H9 (cell line): ENCODE measurements at regions not wholly inside any gene's neighbourhood (a gene's known extent, or its start where the extent isn't known, plus 50 kb on each side); places are given as distances from the start of the nearest gene placed in this dataset.

Source experiments
- DNase-seq: peaks from one replicate; pipeline ENCODE4 v3.0.0-alpha.2; 2017
- H2AFZ ChIP-seq: one replicate; pipeline ENCODE4 v1.6.1; 2013; ENCODE audit warnings: mild to moderate bottlenecking, low read length, control low read depth, moderate library complexity
- H2AK5ac ChIP-seq: 2 replicates; pipeline ENCODE4 v1.6.1; 2013; ENCODE audit warnings: low read length, control low read depth, mixed read lengths; ENCODE audit not compliant: insufficient read length
- H2BK120ac ChIP-seq: one replicate; pipeline ENCODE4 v1.6.1; 2013; ENCODE audit warnings: low read depth, mild to moderate bottlenecking, low read length, control low read depth, inconsistent platforms; ENCODE audit not compliant: poor library complexity, severe bottlenecking
- H2BK12ac ChIP-seq: 2 replicates; pipeline ENCODE4 v1.6.1; 2013; ENCODE audit warnings: low read length, control low read depth, mixed read lengths, low read depth; ENCODE audit not compliant: insufficient read length
- H2BK15ac ChIP-seq: 2 replicates; pipeline ENCODE4 v1.6.1; 2013; ENCODE audit warnings: low read depth, low read length, control low read depth
- H2BK20ac ChIP-seq: one replicate; pipeline ENCODE4 v1.6.1; 2013; ENCODE audit warnings: low read depth, mild to moderate bottlenecking, low read length, control low read depth, inconsistent platforms; ENCODE audit not compliant: poor library complexity, severe bottlenecking
- H2BK5ac ChIP-seq: 2 replicates; pipeline ENCODE4 v1.6.1; 2013; ENCODE audit warnings: low read length, control low read depth, mixed read lengths; ENCODE audit not compliant: insufficient read length
- H3K14ac ChIP-seq: 2 replicates; pipeline ENCODE4 v1.6.1; 2013; ENCODE audit warnings: low read length, control low read depth; ENCODE audit not compliant: insufficient read depth
- H3K18ac ChIP-seq: 2 replicates; pipeline ENCODE4 v1.6.1; 2013; ENCODE audit warnings: low read depth, mild to moderate bottlenecking, mixed read lengths, low read length, control low read depth; ENCODE audit not compliant: insufficient read length
- H3K23ac ChIP-seq: 2 replicates; pipeline ENCODE4 v1.6.1; 2013; ENCODE audit warnings: low read length, control low read depth, mixed read lengths, low read depth; ENCODE audit not compliant: insufficient read length
- H3K23me2 ChIP-seq: 2 replicates; pipeline ENCODE4 v1.6.1; 2013; ENCODE audit warnings: low read depth, mild to moderate bottlenecking, mixed read lengths, low read length, control low read depth; ENCODE audit not compliant: insufficient read length, poor library complexity, severe bottlenecking
- H3K27ac ChIP-seq: 2 replicates; pipeline ENCODE4 v1.5.1; 2013; ENCODE audit warnings: low read length, control low read depth, mixed read lengths, low read depth; ENCODE audit not compliant: insufficient read length
- H3K27me3 ChIP-seq: 2 replicates; pipeline ENCODE4 v1.6.1; 2013; ENCODE audit warnings: low read length, control low read depth, inconsistent platforms; ENCODE audit not compliant: insufficient read depth
- H3K4ac ChIP-seq: 2 replicates; pipeline ENCODE4 v1.6.1; 2013; ENCODE audit warnings: low read depth, mild to moderate bottlenecking, control low read depth, inconsistent platforms, low read length, moderate library complexity
- H3K4me1 ChIP-seq: 2 replicates; pipeline ENCODE4 v1.6.1; 2013; ENCODE audit warnings: low read length, control low read depth, inconsistent platforms; ENCODE audit not compliant: insufficient read depth
- H3K4me2 ChIP-seq: 2 replicates; pipeline ENCODE4 v1.6.1; 2013; ENCODE audit warnings: low read length, control low read depth, mixed read lengths; ENCODE audit not compliant: insufficient read length, insufficient read depth
- H3K56ac ChIP-seq: 2 replicates; pipeline ENCODE4 v1.6.1; 2013; ENCODE audit warnings: low read depth, mild to moderate bottlenecking, mixed read lengths, low read length, control low read depth; ENCODE audit not compliant: insufficient read length
- H3K79me1 ChIP-seq: 2 replicates; pipeline ENCODE4 v1.6.1; 2013; ENCODE audit warnings: low read depth, mild to moderate bottlenecking, moderate library complexity, low read length, control low read depth, inconsistent platforms; ENCODE audit not compliant: insufficient read depth, poor library complexity, severe bottlenecking
- H3K79me2 ChIP-seq: 2 replicates; pipeline ENCODE4 v1.6.1; 2013; ENCODE audit warnings: low read length, control low read depth, inconsistent platforms; ENCODE audit not compliant: insufficient read depth
- H3K9ac ChIP-seq: 2 replicates; pipeline ENCODE4 v1.6.1; 2013; ENCODE audit warnings: low read length, control low read depth, mixed read lengths; ENCODE audit not compliant: insufficient read length; ENCODE audit errors: extremely low read depth
- H3K9me3 ChIP-seq: one replicate; pipeline ENCODE4 v1.6.1; 2013; ENCODE audit warnings: low read depth, low read length, inconsistent platforms; ENCODE audit not compliant: control insufficient read depth
- H3T11ph ChIP-seq: one replicate; pipeline ENCODE4 v1.6.1; 2013; ENCODE audit warnings: mild to moderate bottlenecking, low read length, control low read depth, inconsistent platforms
- H4K20me1 ChIP-seq: one replicate; pipeline ENCODE4 v1.6.1; 2013; ENCODE audit not compliant: control insufficient read depth, insufficient read length, insufficient read depth
- H4K5ac ChIP-seq: 2 replicates; pipeline ENCODE4 v1.6.1; 2013; ENCODE audit warnings: low read depth, mild to moderate bottlenecking, mixed read lengths, low read length, control low read depth; ENCODE audit not compliant: insufficient read length
- H4K8ac ChIP-seq: replicated peaks from 2 replicates; pipeline ENCODE4 v1.6.1; 2013; ENCODE audit warnings: low read length, control low read depth, mixed read lengths, low read depth; ENCODE audit not compliant: insufficient read length
- H4K91ac ChIP-seq: 2 replicates; pipeline ENCODE4 v1.6.1; 2013; ENCODE audit warnings: low read depth, mild to moderate bottlenecking, moderate library complexity, mixed read lengths, low read length, control low read depth; ENCODE audit not compliant: insufficient read length
- H3K27ac Mint-ChIP-seq, 3 experiments: 2 replicates in 2 of 3; 3 replicates in 1 of 3; pipeline ENCODE4 v1.8.0; 2020 to 2021; ENCODE audit warnings: mixed read lengths in 3 of 3, mild to moderate bottlenecking in 1 of 3, moderate library complexity in 1 of 3
- H3K27me3 Mint-ChIP-seq: 2 replicates; pipeline ENCODE4 v1.8.0; 2021; ENCODE audit warnings: low read depth, mild to moderate bottlenecking, moderate library complexity, mixed read lengths
- H3K36me3 Mint-ChIP-seq, 3 experiments: 2 replicates in 2 of 3; 3 replicates in 1 of 3; pipeline ENCODE4 v1.8.0; 2020 to 2021; ENCODE audit warnings: low read depth in 3 of 3, mixed read lengths in 3 of 3; ENCODE audit not compliant: insufficient read depth in 1 of 3
- H3K4me1 Mint-ChIP-seq, 2 experiments: 2 replicates each; pipeline ENCODE4 v1.8.0; 2020; ENCODE audit warnings: mixed read lengths in 2 of 2
- H3K4me3 Mint-ChIP-seq, 2 experiments: 2 replicates in 1 of 2; 3 replicates in 1 of 2; pipeline ENCODE4 v1.8.0; 2020 to 2021; ENCODE audit warnings: mild to moderate bottlenecking in 2 of 2, mixed read lengths in 2 of 2, moderate library complexity in 1 of 2
- H3K9me3 Mint-ChIP-seq, 2 experiments: 2 replicates in 1 of 2; 3 replicates in 1 of 2; pipeline ENCODE4 v1.8.0; 2020; ENCODE audit warnings: mild to moderate bottlenecking in 2 of 2, mixed read lengths in 2 of 2, moderate library complexity in 1 of 2
- WGBS: extraction: QIAGEN DNeasy Blood & Tissue Kit; methylation state at CpG from one replicate; pipeline ENCODE4 v1.1.7; 2013; ENCODE audit warnings: missing lambda C conversion rate, low lambda C conversion rate, mixed read lengths; ENCODE audit not compliant: insufficient read length; ENCODE audit errors: extremely low coverage; 5-methylcytosine and 5-hydroxymethylcytosine counted together
- TF ChIP-seq, protein P1 (sequence below): fragments of 200-600 bp; sonication (generic); conservative IDR thresholded peaks from 3 replicates; pipeline ENCODE4 v1.8.0; 2021; ENCODE audit warnings: antibody characterized with exemption, mild to moderate bottlenecking

DNA sequence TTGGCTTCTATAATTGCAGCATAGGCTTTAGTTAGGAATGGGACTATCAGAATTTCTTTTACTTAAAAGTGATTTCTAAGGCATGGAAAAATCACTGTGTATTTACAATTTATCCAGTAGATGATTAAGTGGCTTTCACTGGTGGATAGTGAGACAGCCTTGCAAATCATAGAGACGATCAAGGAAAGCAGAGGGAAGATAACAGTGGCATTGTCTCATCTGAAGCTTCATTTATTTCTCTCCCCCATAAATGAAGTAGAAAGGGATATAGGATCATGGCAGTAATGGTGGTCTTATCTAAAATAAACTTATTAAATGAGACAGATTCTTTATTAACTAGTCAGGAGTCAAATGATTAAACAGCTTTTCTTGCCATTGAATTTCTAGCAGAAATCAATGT lies 224.2 kb upstream of the ANO5 start:
- H2BK120ac ChIP-seq = no peak overlapping the region
- no peaks in the 10 kb centered on the region for H3K79me2 ChIP-seq
- H3K9ac ChIP-seq = no peak overlapping the region
- no peak overlapping the region for H2BK12ac ChIP-seq
- H3K27me3 Mint-ChIP-seq = peaks cover 3% of the 10 kb centered on the region; the same call in 1 of the 2 replicates
- H3T11ph ChIP-seq = no peak overlapping the region
- no peak overlapping the region for H3K56ac ChIP-seq
- no peak for DNase-seq
- H4K5ac ChIP-seq = no peak overlapping the region
- no peak overlapping the region for H3K27ac Mint-ChIP-seq
- WGBS = no CpG with 5 or more reads among the region's 1 CpG
- H2AFZ ChIP-seq = no peak overlapping the region
- TF ChIP-seq, protein P1, sequence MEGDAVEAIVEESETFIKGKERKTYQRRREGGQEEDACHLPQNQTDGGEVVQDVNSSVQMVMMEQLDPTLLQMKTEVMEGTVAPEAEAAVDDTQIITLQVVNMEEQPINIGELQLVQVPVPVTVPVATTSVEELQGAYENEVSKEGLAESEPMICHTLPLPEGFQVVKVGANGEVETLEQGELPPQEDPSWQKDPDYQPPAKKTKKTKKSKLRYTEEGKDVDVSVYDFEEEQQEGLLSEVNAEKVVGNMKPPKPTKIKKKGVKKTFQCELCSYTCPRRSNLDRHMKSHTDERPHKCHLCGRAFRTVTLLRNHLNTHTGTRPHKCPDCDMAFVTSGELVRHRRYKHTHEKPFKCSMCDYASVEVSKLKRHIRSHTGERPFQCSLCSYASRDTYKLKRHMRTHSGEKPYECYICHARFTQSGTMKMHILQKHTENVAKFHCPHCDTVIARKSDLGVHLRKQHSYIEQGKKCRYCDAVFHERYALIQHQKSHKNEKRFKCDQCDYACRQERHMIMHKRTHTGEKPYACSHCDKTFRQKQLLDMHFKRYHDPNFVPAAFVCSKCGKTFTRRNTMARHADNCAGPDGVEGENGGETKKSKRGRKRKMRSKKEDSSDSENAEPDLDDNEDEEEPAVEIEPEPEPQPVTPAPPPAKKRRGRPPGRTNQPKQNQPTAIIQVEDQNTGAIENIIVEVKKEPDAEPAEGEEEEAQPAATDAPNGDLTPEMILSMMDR = no peak
- no peak overlapping the region for H2AK5ac ChIP-seq
- no peak overlapping the region for H3K4me2 ChIP-seq
- no peak overlapping the region for H2BK20ac ChIP-seq
- H3K4ac ChIP-seq = no peak overlapping the region
- H3K23ac ChIP-seq = no peak overlapping the region
- H4K8ac ChIP-seq = no peak overlapping the region
- H3K23me2 ChIP-seq = no peaks in the 10 kb centered on the region
- no peak overlapping the region for H2BK15ac ChIP-seq
- H3K14ac ChIP-seq = no peak overlapping the region
- H3K4me1 ChIP-seq = no peaks in the 10 kb centered on the region
- no peak overlapping the region for H3K4me3 Mint-ChIP-seq
- H2BK5ac ChIP-seq = no peak overlapping the region
- H4K20me1 ChIP-seq = no peaks in the 10 kb centered on the region
- H3K27me3 ChIP-seq = no peaks in the 10 kb centered on the region
- H3K79me1 ChIP-seq = no peaks in the 10 kb centered on the region
- H4K91ac ChIP-seq = no peak overlapping the region
- H3K36me3 Mint-ChIP-seq = no peaks in the 10 kb centered on the region
- no peak overlapping the region for H3K18ac ChIP-seq
- no peak overlapping the region for H3K27ac ChIP-seq
- H3K9me3 Mint-ChIP-seq = no peaks in the 10 kb centered on the region; a peak in 2 of 5 replicates
- H3K9me3 ChIP-seq = no peaks in the 10 kb centered on the region
- peaks cover 0 to 3% of the 10 kb centered on the region in 2 experiments; a peak in 1 of 4 replicates for H3K4me1 Mint-ChIP-seq
